Gastrocnemius medialis (tissue), 4 donors: ENCODE measurements at regions not wholly inside any gene's neighbourhood (a gene's known extent, or its start where the extent isn't known, plus 50 kb on each side); places are given as distances from the start of the nearest gene placed in this dataset.

ENCODE experiments used
- ATAC-seq, 2 donors: fragments of 150-250 bp; one replicate each; pipeline ENCODE4 v1.9.1; 2016
- DNase-seq, 2 donors: peaks; one replicate each; pipeline ENCODE4 v3.0.0-alpha.2; 2019
- H3K27ac ChIP-seq, 4 donors: fragments of 200-600 bp; sonication (generic); 1 replicate in 1 of 4; 2 replicates in 3 of 4; pipeline ENCODE4 v1.5.1; 2016 to 2018; ENCODE audit warnings: mild to moderate bottlenecking in 2 of 4, moderate library complexity in 1 of 4
- H3K27me3 ChIP-seq, 3 donors: fragments of 200-600 bp; sonication (generic) in 2 of 3; 1 replicate in 1 of 3; 2 replicates in 2 of 3; pipeline versions ENCODE4 v1.5.1 to v1.6.0; 2016 to 2019; ENCODE audit warnings: mild to moderate bottlenecking in 1 of 3, moderate library complexity in 1 of 3
- H3K36me3 ChIP-seq, 2 donors: fragments of 200-600 bp; sonication (generic) in 1 of 2; one replicate each; pipeline ENCODE4 v1.5.1; 2017 to 2018
- H3K4me1 ChIP-seq, 2 donors: fragments of 200-600 bp; sonication (generic) in 1 of 2; one replicate each; pipeline ENCODE4 v1.5.1; 2016 to 2017; ENCODE audit warnings: mild to moderate bottlenecking in 2 of 2
- H3K4me3 ChIP-seq, 4 donors: fragments of 200-600 bp; sonication (generic) in 3 of 4; 1 replicate in 1 of 4; 2 replicates in 3 of 4; pipeline ENCODE4 v1.5.1; 2016 to 2019; ENCODE audit warnings: mild to moderate bottlenecking in 2 of 4
- H3K9me3 ChIP-seq, 3 donors: fragments of 200-600 bp; sonication (generic) in 2 of 3; 1 replicate in 1 of 3; 2 replicates in 2 of 3; pipeline ENCODE4 v1.5.1; 2016 to 2019
- CTCF ChIP-seq, 5 experiments: fragments of 450-650 bp in 3 of 5; fragments of 200-600 bp in 2 of 5; sonication (generic) in 2 of 5; IDR thresholded peaks in 4 of 5; conservative IDR thresholded peaks in 1 of 5; 1 replicate in 4 of 5; 2 replicates in 1 of 5; pipeline ENCODE4 v1.5.1; 2016 to 2019; ENCODE audit warnings: antibody characterized with exemption in 5 of 5, mild to moderate bottlenecking in 3 of 5, moderate library complexity in 3 of 5
- POLR2A ChIP-seq, 2 donors: fragments of 450-650 bp; IDR thresholded peaks; one replicate each; pipeline ENCODE4 v1.6.1; 2017; ENCODE audit warnings: antibody characterized with exemption in 2 of 2, mild to moderate bottlenecking in 2 of 2, moderate library complexity in 2 of 2
- in situ Hi-C, 4 donors: fragments of 200-750 bp; cut with MboI; loops; one replicate each; pipeline versions ENCODE4 v1.15.0 to v1.8.0; 2017; ENCODE audit warnings: low sequenced_read_pairs in 4 of 4
- intact Hi-C: fragments of 100-400 bp; cut with DNase I; formaldehyde crosslinking; loops from one replicate; pipeline ENCODE4 v1.15.1; 2023; ENCODE audit warnings: low total_unique reads

- TF ChIP-seq POLR2A (IDR thresholded peaks at IDR 0.05) (no peak), CTCF (IDR thresholded peaks at IDR 0.05 in 4 of 5, conservative IDR thresholded peaks at IDR 0.05 in 1 of 5) (no peak)
- DNase-seq (no peak), ATAC-seq (no peak)
- Histone ChIP-seq H3K27ac (no peak overlapping the region), H3K4me3 (no peak overlapping the region), H3K36me3 (no peaks in the 10 kb centered on the region), H3K27me3 (no peaks in the 10 kb centered on the region), H3K9me3 (no peaks in the 10 kb centered on the region), H3K4me1 (no peaks in the 10 kb centered on the region)
- intact Hi-C loops, result no loop called here
- in situ Hi-C loops, result no loop called here
These were observed 176.9 kb upstream of the CAMK1G start for GRCh38 chr1:209406595-209406994.

GRCh38 chr1:209409780-209410179 lies 173.7 kb upstream of the CAMK1G start:
- DNase-seq, result no peak
- no peak overlapping the region for H3K4me3 ChIP-seq
- H3K9me3 ChIP-seq, result no peaks in the 10 kb centered on the region
- no peak for ATAC-seq
- no peaks in the 10 kb centered on the region for H3K36me3 ChIP-seq
- no peak overlapping the region for H3K27ac ChIP-seq
- in situ Hi-C loops, result no loop called here
- TF ChIP-seq POLR2A (IDR thresholded peaks at IDR 0.05), result no peak
- TF ChIP-seq CTCF (IDR thresholded peaks at IDR 0.05 in 4 of 5, conservative IDR thresholded peaks at IDR 0.05 in 1 of 5), result no peak
- intact Hi-C loops, result no loop called here
- no peaks in the 10 kb centered on the region for H3K27me3 ChIP-seq
- H3K4me1 ChIP-seq, result no peaks in the 10 kb centered on the region

- peak overlapping the region in 1 of 4 donors; percentile 18 for H3K27ac ChIP-seq
- H3K27me3 ChIP-seq, result no peaks in the 10 kb centered on the region
- DNase-seq, result no peak
- no peaks in the 10 kb centered on the region for H3K4me1 ChIP-seq
- in situ Hi-C loops, result no loop called here
- H3K4me3 ChIP-seq, result no peak overlapping the region
- H3K9me3 ChIP-seq, result no peaks in the 10 kb centered on the region
- H3K36me3 ChIP-seq, result no peaks in the 10 kb centered on the region
- peak in 1 of 2 donors; percentile 49 for ATAC-seq
- TF ChIP-seq CTCF (IDR thresholded peaks at IDR 0.05 in 4 of 5, conservative IDR thresholded peaks at IDR 0.05 in 1 of 5) (no peak), POLR2A (IDR thresholded peaks at IDR 0.05) (no peak)
- intact Hi-C loops, result no loop called here
These were observed 172.0 kb upstream of the CAMK1G start for GRCh38 chr1:209411491-209411929.

GRCh38 chr1:209412036-209412435 lies 171.5 kb upstream of the CAMK1G start:
- ATAC-seq (no peak), DNase-seq (no peak)
- Histone ChIP-seq H3K4me3 (no peak overlapping the region), H3K9me3 (no peaks in the 10 kb centered on the region), H3K36me3 (no peaks in the 10 kb centered on the region), H3K4me1 (no peaks in the 10 kb centered on the region), H3K27ac (no peak overlapping the region), H3K27me3 (no peaks in the 10 kb centered on the region)
- in situ Hi-C loops (no loop called here), intact Hi-C loops (no loop called here)
- no peak for TF ChIP-seq CTCF (IDR thresholded peaks at IDR 0.05 in 4 of 5, conservative IDR thresholded peaks at IDR 0.05 in 1 of 5)
- TF ChIP-seq POLR2A (IDR thresholded peaks at IDR 0.05), result no peak

- in situ Hi-C loops (no loop called here), intact Hi-C loops (no loop called here)
- DNase-seq (no peak), ATAC-seq (no peak)
- Histone ChIP-seq H3K9me3 (no peaks in the 10 kb centered on the region), H3K36me3 (no peaks in the 10 kb centered on the region), H3K27ac (no peak overlapping the region), H3K4me1 (no peaks in the 10 kb centered on the region), H3K4me3 (no peak overlapping the region), H3K27me3 (no peaks in the 10 kb centered on the region)
- TF ChIP-seq POLR2A (IDR thresholded peaks at IDR 0.05) (no peak), CTCF (IDR thresholded peaks at IDR 0.05 in 4 of 5, conservative IDR thresholded peaks at IDR 0.05 in 1 of 5) (no peak)
These were observed 170.9 kb upstream of the CAMK1G start for GRCh38 chr1:209412566-209412965.
